Endodermal cell (in vitro differentiated cells): ENCODE measurements at regions not wholly inside any gene's neighbourhood (a gene's known extent, or its start where the extent isn't known, plus 50 kb on each side); places are given as distances from the start of the nearest gene placed in this dataset.
A peak's percentile ranks its signal among the peaks of the same experiment; 100 is the strongest.

Experiments used
- DNase-seq: peaks from one replicate; pipeline ENCODE4 v3.0.0-alpha.2; 2017
- H3K27ac ChIP-seq: 2 replicates; pipeline ENCODE4 v1.5.1; 2013; ENCODE audit warnings: mild to moderate bottlenecking, low read depth, low read length, moderate library complexity
- H3K27me3 ChIP-seq: 2 replicates; pipeline ENCODE4 v1.6.1; 2013; ENCODE audit warnings: mild to moderate bottlenecking, low read length, moderate library complexity; ENCODE audit not compliant: insufficient read depth, control insufficient read depth, poor library complexity, severe bottlenecking
- H3K36me3 ChIP-seq: 2 replicates; pipeline ENCODE4 v1.7.0; 2013; ENCODE audit warnings: mild to moderate bottlenecking, low read length, moderate library complexity; ENCODE audit not compliant: control insufficient read depth, insufficient read depth
- H3K4me1 ChIP-seq: one replicate; pipeline ENCODE4 v1.7.0; 2013; ENCODE audit warnings: low read length; ENCODE audit not compliant: control insufficient read depth, insufficient read depth
- H3K4me3 ChIP-seq: 2 replicates; pipeline ENCODE4 v1.5.1; 2013; ENCODE audit warnings: mild to moderate bottlenecking, low read length, moderate library complexity
- H3K9ac ChIP-seq: 2 replicates; pipeline ENCODE4 v1.6.1; 2013; ENCODE audit warnings: mild to moderate bottlenecking, low read length, moderate library complexity; ENCODE audit not compliant: poor library complexity, severe bottlenecking; ENCODE audit errors: extremely low read depth
- H3K9me3 ChIP-seq: 2 replicates; pipeline ENCODE4 v1.6.1; 2013; ENCODE audit warnings: mild to moderate bottlenecking, low read length, moderate library complexity; ENCODE audit not compliant: control insufficient read depth
- H3K27ac Mint-ChIP-seq: 2 replicates; pipeline ENCODE4 v1.8.0; 2020; ENCODE audit warnings: mixed read lengths
- H3K27me3 Mint-ChIP-seq: 2 replicates; pipeline ENCODE4 v1.8.0; 2021; ENCODE audit warnings: mild to moderate bottlenecking, mixed read lengths; ENCODE audit not compliant: insufficient read depth
- H3K36me3 Mint-ChIP-seq: 2 replicates; pipeline ENCODE4 v1.8.0; 2020; ENCODE audit warnings: low read depth, mixed read lengths
- H3K4me1 Mint-ChIP-seq: 2 replicates; pipeline ENCODE4 v1.8.0; 2020; ENCODE audit warnings: mixed read lengths
- H3K4me3 Mint-ChIP-seq: 2 replicates; pipeline ENCODE4 v1.8.0; 2020; ENCODE audit warnings: mild to moderate bottlenecking, moderate library complexity, mixed read lengths
- H3K9me3 Mint-ChIP-seq: 2 replicates; pipeline ENCODE4 v1.8.0; 2020; ENCODE audit warnings: mild to moderate bottlenecking, mixed read lengths
- WGBS, 2 experiments: methylation state at CpG; one replicate each; pipeline versions ENCODE4 v1.1.5 to v1.1.7; 2013; ENCODE audit warnings: missing lambda C conversion rate in 2 of 2, mixed read lengths in 1 of 2; ENCODE audit not compliant: insufficient coverage in 1 of 2, insufficient read length in 1 of 2; 5-methylcytosine and 5-hydroxymethylcytosine counted together
- TF ChIP-seq, protein P1 (sequence below): fragments of 200-600 bp; sonication (generic); conservative IDR thresholded peaks from 2 replicates; pipeline ENCODE4 v1.5.0; 2021; ENCODE audit warnings: antibody characterized with exemption, mild to moderate bottlenecking

DNA sequence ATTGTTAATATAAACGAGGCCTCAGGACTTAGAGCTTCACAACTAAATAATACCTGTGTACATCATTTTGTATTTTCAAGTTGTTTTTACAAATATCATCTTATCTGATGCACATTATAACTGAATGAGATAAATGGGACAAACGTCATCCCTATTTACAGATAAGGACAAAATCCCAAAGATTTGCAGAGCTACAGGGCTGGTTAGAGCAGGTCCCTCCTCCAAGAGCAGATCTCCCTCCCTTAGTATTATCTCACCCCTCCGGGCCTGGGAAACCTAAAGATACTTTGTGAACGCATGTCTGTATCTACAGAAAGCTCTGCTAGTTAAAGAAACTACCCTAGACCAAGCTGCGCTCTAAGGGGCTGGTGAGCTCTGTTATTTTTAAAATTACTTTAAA lies 130.4 kb upstream of the PROKR2 start:
- 67 to 95% methylated on average over 1 to 3 of the region's 5 CpGs for WGBS, 2 experiments
- no peak for DNase-seq
- no peak overlapping the region for H3K9ac ChIP-seq
- no peaks in the 10 kb centered on the region for H3K4me1 ChIP-seq
- Mint-ChIP-seq H3K27ac (no peak overlapping the region), H3K27me3 (peaks cover 8% of the 10 kb centered on the region), H3K9me3 (peaks cover 14% of the 10 kb centered on the region), H3K4me3 (no peak overlapping the region), H3K4me1 (no peaks in the 10 kb centered on the region), H3K36me3 (no peaks in the 10 kb centered on the region)
- TF ChIP-seq, protein P1, sequence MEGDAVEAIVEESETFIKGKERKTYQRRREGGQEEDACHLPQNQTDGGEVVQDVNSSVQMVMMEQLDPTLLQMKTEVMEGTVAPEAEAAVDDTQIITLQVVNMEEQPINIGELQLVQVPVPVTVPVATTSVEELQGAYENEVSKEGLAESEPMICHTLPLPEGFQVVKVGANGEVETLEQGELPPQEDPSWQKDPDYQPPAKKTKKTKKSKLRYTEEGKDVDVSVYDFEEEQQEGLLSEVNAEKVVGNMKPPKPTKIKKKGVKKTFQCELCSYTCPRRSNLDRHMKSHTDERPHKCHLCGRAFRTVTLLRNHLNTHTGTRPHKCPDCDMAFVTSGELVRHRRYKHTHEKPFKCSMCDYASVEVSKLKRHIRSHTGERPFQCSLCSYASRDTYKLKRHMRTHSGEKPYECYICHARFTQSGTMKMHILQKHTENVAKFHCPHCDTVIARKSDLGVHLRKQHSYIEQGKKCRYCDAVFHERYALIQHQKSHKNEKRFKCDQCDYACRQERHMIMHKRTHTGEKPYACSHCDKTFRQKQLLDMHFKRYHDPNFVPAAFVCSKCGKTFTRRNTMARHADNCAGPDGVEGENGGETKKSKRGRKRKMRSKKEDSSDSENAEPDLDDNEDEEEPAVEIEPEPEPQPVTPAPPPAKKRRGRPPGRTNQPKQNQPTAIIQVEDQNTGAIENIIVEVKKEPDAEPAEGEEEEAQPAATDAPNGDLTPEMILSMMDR: no peak
- H3K27me3 ChIP-seq: no peaks in the 10 kb centered on the region
- no peaks in the 10 kb centered on the region for H3K36me3 ChIP-seq
- H3K27ac ChIP-seq: no peak overlapping the region
- no peak overlapping the region for H3K4me3 ChIP-seq
- H3K9me3 ChIP-seq: no peaks in the 10 kb centered on the region

DNA sequence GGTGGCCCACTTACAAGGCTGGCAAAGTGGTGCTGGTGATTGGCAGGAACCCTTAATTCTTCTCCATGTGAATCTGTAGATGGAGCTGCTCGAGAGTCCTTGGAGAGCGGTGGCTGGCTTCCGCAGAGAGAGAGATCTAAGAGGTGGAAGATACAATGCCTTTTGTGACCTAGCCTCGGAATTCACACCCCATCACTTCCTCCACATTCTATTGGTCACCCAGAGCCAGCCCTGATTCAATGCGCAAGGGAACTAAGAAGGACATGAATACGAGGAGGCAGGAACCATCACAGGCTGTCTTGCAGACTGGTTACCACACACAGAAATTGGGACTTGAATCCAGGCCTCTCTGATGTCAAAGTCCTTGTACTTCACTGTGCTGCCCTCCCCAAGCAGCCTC lies 128.9 kb upstream of the PROKR2 start:
- no peak overlapping the region for H3K27ac ChIP-seq
- H3K36me3 ChIP-seq: no peaks in the 10 kb centered on the region
- TF ChIP-seq, protein P1: no peak
- peaks cover 4% of the 10 kb centered on the region for H3K9me3 Mint-ChIP-seq
- H3K4me1 ChIP-seq: no peaks in the 10 kb centered on the region
- no peaks in the 10 kb centered on the region for H3K27me3 ChIP-seq
- peak; percentile 59 for DNase-seq
- H3K4me3 ChIP-seq: no peak overlapping the region
- no peak overlapping the region for H3K4me3 Mint-ChIP-seq
- no peak overlapping the region for H3K27ac Mint-ChIP-seq
- no peaks in the 10 kb centered on the region for H3K36me3 Mint-ChIP-seq
- WGBS, 2 experiments: 60 to 85% methylated on average over 1 to 6 of the region's 6 CpGs
- H3K27me3 Mint-ChIP-seq: peaks cover 7% of the 10 kb centered on the region
- no peaks in the 10 kb centered on the region for H3K4me1 Mint-ChIP-seq
- H3K9me3 ChIP-seq: no peaks in the 10 kb centered on the region
- no peak overlapping the region for H3K9ac ChIP-seq

DNA sequence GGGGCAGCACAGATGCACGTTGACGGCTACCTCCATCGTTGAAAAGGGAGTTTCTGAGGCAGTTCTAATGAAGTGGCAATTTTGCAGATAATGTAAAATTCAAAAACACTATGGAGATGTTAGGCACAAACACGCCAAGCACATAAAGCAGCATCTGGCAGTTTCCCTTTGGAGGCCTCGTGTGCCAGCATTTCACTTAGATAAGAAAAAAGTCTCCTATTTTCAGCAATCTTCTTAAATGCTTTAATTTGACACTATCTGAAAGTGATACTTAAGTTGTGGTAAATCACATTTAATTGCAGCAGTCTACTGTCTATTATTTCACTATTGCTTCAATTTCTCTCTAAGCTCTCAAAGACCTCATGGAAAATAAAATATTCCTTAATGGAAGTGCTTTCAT lies 125.3 kb upstream of the PROKR2 start:
- Histone ChIP-seq H3K36me3 (no peaks in the 10 kb centered on the region), H3K4me1 (no peaks in the 10 kb centered on the region), H3K4me3 (no peak overlapping the region), H3K9me3 (no peaks in the 10 kb centered on the region), H3K27me3 (no peaks in the 10 kb centered on the region), H3K27ac (no peak overlapping the region), H3K9ac (no peak overlapping the region)
- Mint-ChIP-seq H3K9me3 (peaks cover 3% of the 10 kb centered on the region), H3K4me3 (no peak overlapping the region), H3K36me3 (no peaks in the 10 kb centered on the region), H3K27me3 (peaks cover 7% of the 10 kb centered on the region), H3K4me1 (no peaks in the 10 kb centered on the region), H3K27ac (no peak overlapping the region)
- 90 to 91% methylated on average over 4 to 5 of the region's 5 CpGs for WGBS, 2 experiments
- TF ChIP-seq, protein P1: no peak
- no peak for DNase-seq
